ENCODE measurements at regions not wholly inside any gene's neighbourhood (a gene's known extent, or its start where the extent isn't known, plus 50 kb on each side); places are given as distances from the start of the nearest gene placed in this dataset.

- Mint-ChIP-seq H3K9me3 (no peaks in the 10 kb centered on the region), H3K27ac (no peak overlapping the region), H3K4me1 (ENCODE audit: low read depth) (peaks cover 23% of the 10 kb centered on the region), H3K27me3 (ENCODE audit: low read depth) (peaks cover 6% of the 10 kb centered on the region), H3K4me3 (no peak overlapping the region), H3K36me3 (ENCODE audit: insufficient read depth in 2 of 2) (no peaks in the 10 kb centered on the region)
- no peak for ATAC-seq (replicated peaks in 1 of 2)
- no peak for DNase-seq
Observed at GRCh38 chr10:4081685-4082111, 296.7 kb upstream of the KLF6 start.

GRCh38 chr10:4080225-4080805 lies 295.3 kb upstream of the KLF6 start:
- Mint-ChIP-seq H3K4me1 (ENCODE audit: low read depth) (peaks cover 30% of the 10 kb centered on the region), H3K9me3 (no peaks in the 10 kb centered on the region), H3K4me3 (peak overlapping the region in 1 of 2 donors; percentile 54), H3K27ac (peak overlapping the region; percentile 46), H3K27me3 (ENCODE audit: low read depth) (no peaks in the 10 kb centered on the region), H3K36me3 (ENCODE audit: insufficient read depth in 2 of 2) (no peaks in the 10 kb centered on the region)
- DNase-seq (no peak), ATAC-seq (replicated peaks in 1 of 2) (no peak)

GRCh38 chr10:4079803-4080202 lies 294.8 kb upstream of the KLF6 start:
- no peak for ATAC-seq (replicated peaks in 1 of 2)
- peak overlapping the region; percentile 2 for H3K27ac Mint-ChIP-seq

GRCh38 chr10:4077804-4078203 lies 292.8 kb upstream of the KLF6 start:
- H3K27me3 Mint-ChIP-seq (ENCODE audit: low read depth), result no peaks in the 10 kb centered on the region
- ATAC-seq (replicated peaks in 1 of 2), result no peak
- no peaks in the 10 kb centered on the region for H3K9me3 Mint-ChIP-seq
- peak overlapping the region; percentile 97 for H3K27ac Mint-ChIP-seq
- DNase-seq, result no peak
- H3K4me3 Mint-ChIP-seq, result peak overlapping the region in 1 of 2 donors; percentile 14
- H3K36me3 Mint-ChIP-seq (ENCODE audit: insufficient read depth in 2 of 2), result peaks cover 0 to 3% of the 10 kb centered on the region in 2 donors
- H3K4me1 Mint-ChIP-seq (ENCODE audit: low read depth), result peaks cover 41% of the 10 kb centered on the region

More at GRCh38 chr10:4079803-4080202, 294.8 kb upstream of the KLF6 start:
- Mint-ChIP-seq H3K9me3 (no peaks in the 10 kb centered on the region), H3K27me3 (ENCODE audit: low read depth) (no peaks in the 10 kb centered on the region), H3K36me3 (ENCODE audit: insufficient read depth in 2 of 2) (no peaks in the 10 kb centered on the region), H3K4me3 (no peak overlapping the region), H3K4me1 (ENCODE audit: low read depth) (peaks cover 35% of the 10 kb centered on the region)
- DNase-seq, result no peak

- peaks cover 41% of the 10 kb centered on the region for H3K4me1 Mint-ChIP-seq (ENCODE audit: low read depth)
- H3K36me3 Mint-ChIP-seq (ENCODE audit: insufficient read depth in 2 of 2), result peaks cover 0 to 3% of the 10 kb centered on the region in 2 donors
- no peaks in the 10 kb centered on the region for H3K27me3 Mint-ChIP-seq (ENCODE audit: low read depth)
- no peak overlapping the region for H3K27ac Mint-ChIP-seq
- ATAC-seq (replicated peaks in 1 of 2) (no peak), DNase-seq (no peak)
- no peak overlapping the region for H3K4me3 Mint-ChIP-seq
- no peaks in the 10 kb centered on the region for H3K9me3 Mint-ChIP-seq
Observed at GRCh38 chr10:4076983-4077382, 292.0 kb upstream of the KLF6 start.

GRCh38 chr10:4075443-4075842 lies 290.4 kb upstream of the KLF6 start:
- ATAC-seq (replicated peaks in 1 of 2) (peak in 1 of 2 donors; percentile 3), DNase-seq (no peak)
- Mint-ChIP-seq H3K27me3 (ENCODE audit: low read depth) (no peaks in the 10 kb centered on the region), H3K4me3 (peak overlapping the region in 1 of 2 donors; percentile 84), H3K27ac (peak overlapping the region; percentile 83), H3K9me3 (no peaks in the 10 kb centered on the region), H3K36me3 (ENCODE audit: insufficient read depth in 2 of 2) (peaks cover 0 to 3% of the 10 kb centered on the region in 2 donors), H3K4me1 (ENCODE audit: low read depth) (peaks cover 32% of the 10 kb centered on the region)

DNA sequence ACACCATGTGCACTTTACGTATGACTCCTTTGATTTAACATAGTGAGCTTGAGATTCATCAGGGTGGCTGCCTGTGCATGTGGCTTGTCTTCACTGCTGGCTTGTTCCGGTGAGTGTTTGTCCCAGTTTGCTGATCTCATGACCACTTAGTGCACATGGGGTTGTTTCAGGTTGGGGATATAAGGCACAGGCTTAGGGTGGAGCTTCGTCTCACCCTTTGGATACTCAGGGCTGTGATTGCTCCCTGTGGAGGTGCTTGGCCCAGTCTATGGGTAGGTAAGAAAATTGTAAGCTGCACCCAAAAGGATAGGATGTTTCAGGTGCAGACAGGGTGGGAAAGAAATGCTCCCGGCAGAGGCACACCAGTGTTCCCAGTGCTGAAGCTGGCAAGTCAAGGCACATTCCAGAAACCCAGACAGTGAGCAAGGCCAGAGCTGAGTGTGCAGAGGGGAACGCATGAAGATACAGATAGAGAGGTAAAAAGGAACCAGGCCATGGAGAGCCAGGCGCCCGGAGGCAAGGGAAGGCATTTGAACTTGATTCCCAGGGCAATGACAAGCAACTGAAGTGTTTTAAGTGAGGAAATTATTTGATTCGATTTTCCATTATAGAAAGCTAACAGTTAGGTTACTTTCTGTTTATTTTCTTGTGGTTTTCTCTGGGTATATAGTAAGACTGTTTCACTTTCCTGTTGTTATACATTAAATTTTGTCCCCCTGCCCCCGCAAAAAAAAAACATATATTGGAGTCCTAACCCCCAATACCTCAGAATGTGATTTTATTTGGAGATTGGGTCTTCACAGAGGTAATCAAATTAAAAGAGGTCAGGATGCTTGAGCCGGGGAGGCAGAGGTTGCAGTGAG lies 289.8 kb upstream of the KLF6 start:
- H3K4me3 Mint-ChIP-seq, result peak overlapping the region; percentile 6 to 84
- peak overlapping the region; percentile 83 for H3K27ac Mint-ChIP-seq
- DNase-seq (peak in 1 of 2 donors; percentile 20), ATAC-seq (replicated peaks in 1 of 2) (peak; percentile 11 to 88)
- no peaks in the 10 kb centered on the region for H3K27me3 Mint-ChIP-seq (ENCODE audit: low read depth)
- peaks cover 0 to 3% of the 10 kb centered on the region in 2 donors for H3K36me3 Mint-ChIP-seq (ENCODE audit: insufficient read depth in 2 of 2)
- peaks cover 26% of the 10 kb centered on the region for H3K4me1 Mint-ChIP-seq (ENCODE audit: low read depth)
- H3K9me3 Mint-ChIP-seq, result no peaks in the 10 kb centered on the region

GRCh38 chr10:4073912-4074311 lies 288.9 kb upstream of the KLF6 start:
- ATAC-seq (replicated peaks in 1 of 2) (no peak), DNase-seq (no peak)
- H3K36me3 Mint-ChIP-seq (ENCODE audit: insufficient read depth in 2 of 2), result peaks cover 0 to 3% of the 10 kb centered on the region in 2 donors
- H3K4me1 Mint-ChIP-seq (ENCODE audit: low read depth), result peaks cover 22% of the 10 kb centered on the region
- H3K27me3 Mint-ChIP-seq (ENCODE audit: low read depth), result no peaks in the 10 kb centered on the region
- H3K27ac Mint-ChIP-seq, result no peak overlapping the region
- H3K9me3 Mint-ChIP-seq, result no peaks in the 10 kb centered on the region
- peak overlapping the region in 1 of 2 donors; percentile 9 for H3K4me3 Mint-ChIP-seq

- ATAC-seq (replicated peaks in 1 of 2) (no peak), DNase-seq (no peak)
- Mint-ChIP-seq H3K27ac (no peak overlapping the region), H3K9me3 (no peaks in the 10 kb centered on the region), H3K4me1 (ENCODE audit: low read depth) (peaks cover 17% of the 10 kb centered on the region), H3K4me3 (no peak overlapping the region), H3K27me3 (ENCODE audit: low read depth) (no peaks in the 10 kb centered on the region), H3K36me3 (ENCODE audit: insufficient read depth in 2 of 2) (peaks cover 0 to 3% of the 10 kb centered on the region in 2 donors)
Observed at GRCh38 chr10:4070921-4071660, 286.1 kb upstream of the KLF6 start.

DNA sequence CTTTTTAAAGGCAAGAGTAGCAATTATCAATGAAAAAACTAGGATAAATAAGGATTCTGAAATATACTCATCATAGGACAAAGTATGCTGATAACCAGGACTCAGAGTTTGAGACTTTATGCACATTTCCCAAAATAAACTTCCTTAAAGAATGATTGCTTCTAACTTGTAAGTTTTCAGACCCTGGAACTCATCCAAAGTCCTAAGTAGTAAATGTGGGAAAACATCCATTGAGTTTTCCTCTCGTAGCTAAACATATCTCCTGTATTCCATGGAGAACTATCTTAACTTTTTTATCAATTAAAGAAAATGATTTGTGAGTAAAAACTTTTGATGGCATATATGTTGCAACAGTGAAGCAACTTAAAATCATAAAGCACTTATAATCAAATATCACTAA lies 285.2 kb upstream of the KLF6 start:
- Mint-ChIP-seq H3K4me1 (ENCODE audit: low read depth) (peaks cover 9% of the 10 kb centered on the region), H3K4me3 (no peak overlapping the region), H3K9me3 (no peaks in the 10 kb centered on the region), H3K36me3 (ENCODE audit: insufficient read depth in 2 of 2) (peaks cover 0 to 3% of the 10 kb centered on the region in 2 donors), H3K27me3 (ENCODE audit: low read depth) (no peaks in the 10 kb centered on the region), H3K27ac (no peak overlapping the region)
- no peak for ATAC-seq (replicated peaks in 1 of 2)
- no peak for DNase-seq

- Mint-ChIP-seq H3K4me3 (no peak overlapping the region), H3K27me3 (ENCODE audit: low read depth) (no peaks in the 10 kb centered on the region), H3K27ac (no peak overlapping the region), H3K9me3 (no peaks in the 10 kb centered on the region), H3K4me1 (ENCODE audit: low read depth) (peaks cover 2% of the 10 kb centered on the region), H3K36me3 (ENCODE audit: insufficient read depth in 2 of 2) (no peaks in the 10 kb centered on the region)
- ATAC-seq (replicated peaks in 1 of 2) (no peak), DNase-seq (no peak)
Observed at GRCh38 chr10:4069491-4069890, 284.5 kb upstream of the KLF6 start.

GRCh38 chr10:4068629-4069028 lies 283.6 kb upstream of the KLF6 start:
- no peak overlapping the region for H3K4me3 Mint-ChIP-seq
- no peak overlapping the region for H3K27ac Mint-ChIP-seq
- ATAC-seq (replicated peaks in 1 of 2), result no peak
- H3K9me3 Mint-ChIP-seq, result no peaks in the 10 kb centered on the region
- DNase-seq, result no peak
- H3K4me1 Mint-ChIP-seq (ENCODE audit: low read depth), result no peaks in the 10 kb centered on the region
- H3K36me3 Mint-ChIP-seq (ENCODE audit: insufficient read depth in 2 of 2), result no peaks in the 10 kb centered on the region
- no peaks in the 10 kb centered on the region for H3K27me3 Mint-ChIP-seq (ENCODE audit: low read depth)

DNA sequence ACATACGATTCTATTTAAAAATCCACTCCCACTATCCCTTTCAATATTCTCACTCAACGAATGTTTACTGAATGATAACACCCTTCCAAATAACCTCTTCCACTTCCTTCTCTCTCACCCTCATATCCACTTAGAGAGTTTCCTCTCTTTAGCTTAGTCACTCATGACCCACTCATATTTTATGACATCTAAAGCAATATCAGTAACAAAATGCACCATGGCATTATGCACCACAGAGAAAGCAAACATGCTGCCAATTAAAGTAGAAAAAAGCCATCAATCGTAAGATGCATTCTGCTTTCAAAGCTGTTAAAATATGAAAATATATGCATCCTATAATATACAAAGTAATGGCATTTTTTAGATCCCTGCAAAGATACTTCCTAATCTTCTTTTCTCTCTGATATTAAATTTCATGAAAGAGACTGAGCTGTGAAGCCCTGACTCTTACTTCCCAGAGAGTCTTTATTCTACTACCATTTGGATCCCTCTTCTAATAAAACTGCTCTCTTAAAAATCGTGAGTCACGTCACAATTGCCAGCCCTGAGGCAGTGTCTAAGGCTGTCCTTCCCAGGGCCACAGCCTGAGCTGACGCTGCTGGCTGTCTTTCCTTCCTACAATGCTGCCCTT lies 283.0 kb upstream of the KLF6 start:
- Mint-ChIP-seq H3K9me3 (no peaks in the 10 kb centered on the region), H3K27me3 (ENCODE audit: low read depth) (no peaks in the 10 kb centered on the region), H3K4me1 (ENCODE audit: low read depth) (no peaks in the 10 kb centered on the region), H3K4me3 (no peak overlapping the region), H3K36me3 (ENCODE audit: insufficient read depth in 2 of 2) (no peaks in the 10 kb centered on the region), H3K27ac (no peak overlapping the region)
- ATAC-seq (replicated peaks in 1 of 2) (peak in 1 of 2 donors; percentile 19), DNase-seq (no peak)
